Smooth muscle cell (in vitro differentiated cells): ENCODE measurements at regions not wholly inside any gene's neighbourhood (a gene's known extent, or its start where the extent isn't known, plus 50 kb on each side); places are given as distances from the start of the nearest gene placed in this dataset.

Experiments used
- DNase-seq: peaks from one replicate; lab custom pipeline; 2025; ENCODE audit not compliant: unreplicated experiment; lab: John Stamatoyannopoulos, UW
- H2AFZ ChIP-seq: fragments of 200-600 bp; sonication (generic); 2 replicates; pipeline ENCODE4 v1.6.0; 2016; ENCODE audit warnings: antibody characterized with exemption, low read depth, mild to moderate bottlenecking
- H3F3A ChIP-seq: fragments of 200-600 bp; sonication (generic); 2 replicates; pipeline ENCODE4 v1.6.0; 2017; ENCODE audit warnings: antibody characterized with exemption, low read depth
- H3K27ac ChIP-seq: fragments of 200-600 bp; sonication (generic); 2 replicates; pipeline ENCODE4 v1.5.1; 2016; ENCODE audit warnings: low read depth, mild to moderate bottlenecking
- H3K27me3 ChIP-seq: fragments of 200-600 bp; sonication (generic); 2 replicates; pipeline ENCODE4 v1.6.1; 2016; ENCODE audit warnings: low read depth, mild to moderate bottlenecking
- H3K36me3 ChIP-seq: fragments of 200-600 bp; sonication (generic); 2 replicates; pipeline ENCODE4 v1.5.1; 2016; ENCODE audit warnings: low read depth
- H3K4me1 ChIP-seq: fragments of 200-600 bp; sonication (generic); 2 replicates; pipeline ENCODE4 v1.5.1; 2016; ENCODE audit warnings: low read depth
- H3K4me2 ChIP-seq: fragments of 200-600 bp; sonication (generic); 2 replicates; pipeline ENCODE4 v1.6.0; 2016; ENCODE audit warnings: mild to moderate bottlenecking
- H3K4me3 ChIP-seq: fragments of 200-600 bp; sonication (generic); 2 replicates; pipeline ENCODE4 v1.5.1; 2016; ENCODE audit warnings: mild to moderate bottlenecking
- H3K79me2 ChIP-seq: fragments of 200-600 bp; sonication (generic); 2 replicates; pipeline ENCODE4 v1.6.0; 2016; ENCODE audit warnings: low read depth, mild to moderate bottlenecking
- H3K9ac ChIP-seq: fragments of 200-600 bp; sonication (generic); 2 replicates; pipeline ENCODE4 v1.6.0; 2016; ENCODE audit warnings: low read depth
- H3K9me3 ChIP-seq: fragments of 200-600 bp; sonication (generic); replicated peaks from 2 replicates; pipeline ENCODE4 v1.5.1; 2016; ENCODE audit warnings: low read depth
- H4K20me1 ChIP-seq: fragments of 200-600 bp; sonication (generic); 2 replicates; pipeline ENCODE4 v1.6.0; 2016; ENCODE audit warnings: low read depth
- CTCF ChIP-seq: fragments of 200-600 bp; sonication (generic); IDR thresholded peaks from 2 replicates; pipeline ENCODE4 v1.5.1; 2017; ENCODE audit warnings: borderline replicate concordance, mild to moderate bottlenecking, antibody characterized with exemption; ENCODE audit not compliant: insufficient read depth, poor library complexity, severe bottlenecking
- WGBS: methylation state at CpG from one replicate; pipeline ENCODE4 v1.1.7; 2016; ENCODE audit warnings: low lambda C conversion rate; 5-methylcytosine and 5-hydroxymethylcytosine counted together

DNA sequence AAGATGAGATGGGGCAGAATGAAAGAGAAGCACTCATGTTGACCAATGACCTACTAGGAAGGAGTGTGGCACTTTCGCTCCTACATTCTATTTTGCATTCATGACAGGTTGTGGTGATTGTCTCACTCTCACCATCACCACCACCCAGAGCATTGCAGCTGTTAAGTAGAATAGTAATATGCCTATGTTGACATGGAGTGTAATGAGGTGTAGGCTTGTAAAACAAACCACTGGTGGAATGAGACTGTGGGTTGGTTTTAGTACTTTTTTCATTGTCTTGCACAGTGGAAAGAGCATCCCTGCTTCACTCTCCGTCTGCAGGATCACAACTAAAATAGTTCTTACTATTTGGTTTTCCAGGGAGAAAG lies 516.7 kb downstream of the NTRK2 start:
- no peak for DNase-seq
- Histone ChIP-seq H3K27ac (no peak overlapping the region), H2AFZ (no peak overlapping the region), H3K9me3 (no peaks in the 10 kb centered on the region), H3K4me2 (no peak overlapping the region), H3K9ac (no peak overlapping the region), H3K79me2 (no peaks in the 10 kb centered on the region), H3K36me3 (no peaks in the 10 kb centered on the region), H3K4me3 (no peak overlapping the region), H3F3A (no peaks in the 10 kb centered on the region), H3K4me1 (no peaks in the 10 kb centered on the region), H4K20me1 (no peaks in the 10 kb centered on the region), H3K27me3 (peaks cover 7% of the 10 kb centered on the region)
- 93% methylated on average over 2 of the region's 2 CpGs for WGBS
- TF ChIP-seq CTCF, result no peak

DNA sequence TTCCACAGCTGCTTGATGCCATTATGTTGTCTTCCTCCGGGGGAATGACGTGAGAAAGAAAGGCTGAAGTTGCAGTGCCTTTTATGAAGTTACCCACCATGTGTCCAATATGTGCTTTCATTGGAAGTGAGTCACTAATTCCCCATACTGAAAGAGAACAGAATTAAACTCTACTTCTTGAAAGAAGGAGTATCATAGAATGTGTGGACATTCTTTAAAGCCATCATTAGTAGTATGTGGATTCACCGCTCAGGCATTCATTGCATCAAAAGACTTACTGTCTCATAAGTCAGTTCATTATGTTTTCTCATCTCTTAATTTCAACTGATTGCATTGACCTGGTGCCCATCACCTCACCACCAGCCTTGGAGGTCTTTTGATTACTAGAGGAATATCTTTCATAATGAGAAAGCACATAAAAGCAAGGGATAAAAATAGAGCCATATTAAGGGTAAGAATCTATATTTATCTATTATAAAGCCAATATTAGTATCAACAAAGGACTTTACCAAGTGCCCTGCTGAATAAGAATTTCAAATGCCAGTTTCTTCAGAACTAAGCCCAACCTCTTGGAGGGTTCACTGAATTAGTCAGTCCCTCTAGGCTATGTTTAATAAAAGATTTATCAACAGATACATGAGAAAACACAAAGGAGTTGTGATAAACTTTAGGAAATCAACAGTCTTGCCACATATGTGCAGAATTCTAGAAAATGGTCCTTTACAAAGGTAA lies 516.1 kb downstream of the NTRK2 start:
- DNase-seq, result no peak
- Histone ChIP-seq H3F3A (no peaks in the 10 kb centered on the region), H3K27ac (no peak overlapping the region), H3K4me1 (no peaks in the 10 kb centered on the region), H3K79me2 (no peaks in the 10 kb centered on the region), H4K20me1 (no peaks in the 10 kb centered on the region), H3K4me3 (no peak overlapping the region), H2AFZ (no peak overlapping the region), H3K27me3 (peaks cover 7% of the 10 kb centered on the region), H3K4me2 (no peak overlapping the region), H3K9ac (no peak overlapping the region), H3K36me3 (no peaks in the 10 kb centered on the region), H3K9me3 (no peaks in the 10 kb centered on the region)
- WGBS, result 83% methylated on average over 3 of the region's 3 CpGs
- no peak for TF ChIP-seq CTCF

- H3K9ac ChIP-seq, result no peak overlapping the region
- no peak for DNase-seq
- H3K27ac ChIP-seq, result no peak overlapping the region
- H2AFZ ChIP-seq, result no peak overlapping the region
- no peak for TF ChIP-seq CTCF
- H3K9me3 ChIP-seq, result no peaks in the 10 kb centered on the region
- H3K79me2 ChIP-seq, result no peaks in the 10 kb centered on the region
- WGBS, result 82% methylated on average over 4 of the region's 4 CpGs
- H3F3A ChIP-seq, result no peaks in the 10 kb centered on the region
- H3K4me2 ChIP-seq, result no peak overlapping the region
- H3K36me3 ChIP-seq, result no peaks in the 10 kb centered on the region
- H3K27me3 ChIP-seq, result peaks cover 18% of the 10 kb centered on the region
- no peaks in the 10 kb centered on the region for H4K20me1 ChIP-seq
- H3K4me1 ChIP-seq, result no peaks in the 10 kb centered on the region
- no peak overlapping the region for H3K4me3 ChIP-seq
Measured at GRCh38 chr9:85182383-85182782, 512.9 kb downstream of the NTRK2 start.

GRCh38 chr9:85178474-85178873 lies 508.9 kb downstream of the NTRK2 start:
- no peaks in the 10 kb centered on the region for H3K9me3 ChIP-seq
- no peak overlapping the region for H3K4me3 ChIP-seq
- H3K4me1 ChIP-seq, result no peaks in the 10 kb centered on the region
- no peaks in the 10 kb centered on the region for H4K20me1 ChIP-seq
- H3K4me2 ChIP-seq, result no peak overlapping the region
- no peaks in the 10 kb centered on the region for H3K36me3 ChIP-seq
- H3K27ac ChIP-seq, result no peak overlapping the region
- no peak for DNase-seq
- H3F3A ChIP-seq, result no peaks in the 10 kb centered on the region
- no peak for TF ChIP-seq CTCF
- WGBS, result 19% methylated on average over 4 of the region's 4 CpGs
- no peak overlapping the region for H3K9ac ChIP-seq
- no peak overlapping the region for H2AFZ ChIP-seq
- H3K79me2 ChIP-seq, result no peaks in the 10 kb centered on the region
- peaks cover 10% of the 10 kb centered on the region for H3K27me3 ChIP-seq
